ENCODE measurements at regions not wholly inside any gene's neighbourhood (a gene's known extent, or its start where the extent isn't known, plus 50 kb on each side); places are given as distances from the start of the nearest gene placed in this dataset.
"Not testable (repeated sequence)": the region's sequence is repeated elsewhere in the genome, so short reads cannot be mapped to it uniquely, and the experiment has no call there.

DNA sequence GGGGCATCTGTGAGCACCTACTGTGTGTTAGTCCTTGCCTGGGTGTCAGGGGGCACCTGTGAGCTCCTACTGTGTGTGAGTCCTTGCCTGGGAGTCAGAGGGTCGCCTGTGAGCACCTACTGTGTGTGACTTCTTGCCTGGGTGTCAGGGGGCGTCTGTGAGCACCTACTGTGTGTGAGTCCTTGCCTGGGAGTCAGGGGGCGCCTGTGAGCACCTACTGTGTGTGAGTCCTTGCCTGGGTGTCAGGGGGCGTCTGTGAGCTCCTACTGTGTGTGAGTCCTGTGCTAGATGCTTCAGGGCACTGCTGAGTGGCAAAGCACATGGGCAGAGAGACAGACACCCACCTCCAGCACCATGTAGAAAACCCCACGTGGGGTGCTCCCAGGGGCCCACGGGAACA is 66.9 kb upstream of the COL5A1 start:
- not testable (repeated sequence) for TF ChIP-seq POU5F1 (IDR thresholded peaks at IDR 0.05; ENCODE audit: borderline replicate concordance, low read depth, low read length, partially characterized antibody); TCF7L2 (IDR thresholded peaks at IDR 0.05; ENCODE audit: low read depth, low read length); SRF (CRISPR knock-in tag; IDR thresholded peaks at IDR 0.05); CBX1 (IDR thresholded peaks at IDR 0.05; ENCODE audit: low read depth); ZEB2 (IDR thresholded peaks at IDR 0.05)
